HG02678 (cell line): ENCODE measurements at regions not wholly inside any gene's neighbourhood (a gene's known extent, or its start where the extent isn't known, plus 50 kb on each side); places are given as distances from the start of the nearest gene placed in this dataset.
"Not testable (repeated sequence)": the region's sequence is repeated elsewhere in the genome, so short reads cannot be mapped to it uniquely, and the experiment has no call there.

Source experiments
- ATAC-seq: cut with Tn5 transposase; IDR thresholded peaks from one replicate; pipeline ENCODE4 v1.9.1; 2021; ENCODE audit warnings: mild to moderate bottlenecking, moderate library complexity; ENCODE audit not compliant: unreplicated experiment

DNA sequence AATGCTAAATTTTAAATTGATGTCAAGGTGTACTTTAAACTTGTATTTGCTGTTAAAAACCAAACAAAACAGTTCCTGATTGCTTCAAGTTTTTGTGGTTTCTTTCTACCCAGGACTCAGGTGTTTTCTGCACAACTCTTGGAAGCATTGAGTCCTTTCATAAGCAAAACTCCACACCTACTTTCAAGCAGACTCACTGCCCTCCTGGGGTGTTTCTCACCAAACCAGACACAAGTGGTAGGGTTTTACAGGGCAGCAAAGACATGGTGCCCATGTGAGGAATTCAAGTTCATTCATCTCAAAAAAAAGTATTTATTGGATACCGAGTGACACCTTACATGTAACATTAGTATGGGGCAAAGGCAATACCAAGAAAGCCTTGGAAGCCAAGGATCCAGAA, 146.7 kb upstream of the BNIP2 start:
- ATAC-seq, result no peak

DNA sequence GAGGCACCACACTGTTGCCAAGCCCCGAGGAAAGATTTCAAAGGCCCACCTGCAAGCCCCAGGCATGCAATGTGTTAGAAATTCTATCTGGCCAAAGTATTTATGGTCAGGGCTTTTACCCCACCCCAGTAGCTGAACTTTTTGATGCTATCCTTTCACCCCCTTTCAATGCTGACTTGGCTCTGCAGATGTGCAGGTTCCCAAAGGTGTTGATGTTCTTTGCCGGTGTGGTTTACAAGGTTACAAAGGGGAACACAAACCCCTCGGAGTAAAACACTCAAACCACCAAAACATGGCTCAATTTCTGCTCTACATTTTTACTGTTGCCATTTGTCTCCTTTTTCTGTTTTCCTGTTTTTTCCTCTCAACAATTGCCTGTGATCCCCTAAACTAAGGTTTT, 145.4 kb upstream of the BNIP2 start:
- no peak for ATAC-seq

GRCh38 chr15:59833366-59833765, 144.2 kb upstream of the BNIP2 start:
- no peak for ATAC-seq

DNA sequence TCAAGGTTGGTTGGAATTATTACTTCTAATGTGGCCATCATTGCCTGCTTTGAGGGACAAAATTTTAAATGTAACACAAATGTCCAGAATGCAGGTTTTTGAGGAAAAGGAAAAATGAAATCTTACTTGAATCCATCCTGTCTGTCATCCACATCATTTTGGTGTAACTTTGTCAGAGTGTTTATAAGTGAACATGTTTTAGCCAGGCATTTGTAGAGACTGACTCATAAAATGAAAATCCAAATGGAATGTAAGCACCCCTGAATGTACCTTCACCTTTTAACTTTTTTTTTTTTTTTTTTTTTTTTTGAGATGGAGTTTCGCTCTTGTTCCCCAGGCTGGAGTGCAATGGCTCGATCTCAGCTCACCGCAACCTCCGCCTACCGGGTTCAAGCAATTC, 141.8 kb upstream of the BNIP2 start:
- ATAC-seq, result no peak

DNA sequence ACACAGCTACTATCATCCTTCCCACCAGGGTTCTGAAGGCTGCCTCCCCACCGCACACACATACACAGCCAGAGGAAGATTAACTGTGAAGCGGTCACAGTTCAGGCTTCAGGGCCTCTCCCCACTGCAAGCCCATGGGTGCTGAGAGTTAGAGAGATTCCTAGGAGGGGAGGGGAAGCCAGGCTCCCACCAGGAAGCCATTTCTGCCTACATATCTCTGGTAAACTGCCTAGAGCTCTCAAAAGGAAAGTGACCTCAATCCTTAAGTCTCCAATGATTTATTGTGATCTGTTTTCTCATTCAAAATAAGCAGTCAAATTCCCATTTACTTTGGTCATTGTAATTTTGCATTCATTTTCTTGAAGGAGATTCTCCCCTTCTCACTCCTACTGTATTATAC, 141.0 kb upstream of the BNIP2 start:
- ATAC-seq, result no peak

GRCh38 chr15:59828861-59829260, 139.7 kb upstream of the BNIP2 start:
- ATAC-seq, result no peak

GRCh38 chr15:59828263-59828662, 139.1 kb upstream of the BNIP2 start:
- no peak for ATAC-seq

- no peak for ATAC-seq
Measured at GRCh38 chr15:59825901-59826300, 136.8 kb upstream of the BNIP2 start.

DNA sequence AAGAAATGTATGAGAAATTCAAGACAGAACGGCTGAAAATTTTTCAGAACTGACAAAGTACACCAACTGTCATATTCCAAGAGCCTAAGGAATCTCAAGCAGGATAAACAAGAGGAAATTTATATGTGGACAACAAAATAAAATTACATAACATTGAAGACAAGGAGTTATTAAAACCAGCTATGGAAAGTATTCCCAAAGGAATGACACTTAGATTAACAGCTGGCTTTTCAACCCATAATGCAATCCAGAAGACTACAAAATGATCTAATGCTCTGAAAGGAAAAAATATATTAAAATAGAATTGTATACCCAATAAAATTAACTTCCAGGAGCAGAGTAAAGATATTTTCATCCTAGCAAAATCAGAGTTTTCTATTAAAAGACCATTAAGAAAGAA, 132.2 kb upstream of the BNIP2 start:
- no peak for ATAC-seq

- ATAC-seq, result no peak
Measured at GRCh38 chr15:59819092-59819491, 130.0 kb upstream of the BNIP2 start.

GRCh38 chr15:59818336-59818735, 129.2 kb upstream of the BNIP2 start:
- ATAC-seq, result no peak

DNA sequence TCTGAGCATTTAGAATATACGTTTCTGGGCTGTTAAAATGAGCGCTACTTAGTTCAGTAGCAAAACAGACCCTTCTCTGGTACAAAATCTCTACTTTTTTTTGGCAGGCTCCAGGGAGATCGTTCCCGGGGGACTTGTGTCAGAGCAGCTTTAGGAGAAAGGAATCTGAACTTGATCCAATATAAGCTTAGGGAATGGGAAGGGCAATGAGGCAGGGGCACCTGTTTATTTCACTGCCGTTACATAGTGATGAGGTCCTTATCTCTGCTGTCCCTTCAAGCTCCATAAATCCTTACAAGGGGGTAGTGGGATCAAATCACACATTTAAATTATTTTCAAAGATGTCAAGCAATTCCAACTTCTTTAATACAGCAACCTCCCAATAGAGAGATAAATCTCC, 128.7 kb upstream of the BNIP2 start:
- ATAC-seq, result no peak

DNA sequence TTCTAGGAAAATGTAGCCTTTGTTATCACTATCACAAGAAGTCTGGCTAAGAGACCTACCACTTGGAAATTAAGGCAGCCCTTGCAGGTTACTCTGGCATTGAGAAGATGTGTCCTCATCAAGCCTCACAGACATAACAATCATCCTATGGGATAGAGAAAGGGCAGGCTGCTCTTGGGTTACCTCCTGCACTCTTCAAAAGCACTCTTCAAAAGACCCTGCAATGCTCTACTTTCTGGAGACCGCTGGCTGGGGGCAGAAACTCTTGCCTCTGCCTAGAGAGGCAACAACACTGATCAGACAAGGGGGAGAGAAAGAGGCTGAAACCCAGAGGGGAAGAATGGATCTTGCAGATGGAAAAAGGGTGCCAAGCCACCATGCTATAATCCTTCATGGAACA, 127.9 kb upstream of the BNIP2 start:
- ATAC-seq, result no peak

DNA sequence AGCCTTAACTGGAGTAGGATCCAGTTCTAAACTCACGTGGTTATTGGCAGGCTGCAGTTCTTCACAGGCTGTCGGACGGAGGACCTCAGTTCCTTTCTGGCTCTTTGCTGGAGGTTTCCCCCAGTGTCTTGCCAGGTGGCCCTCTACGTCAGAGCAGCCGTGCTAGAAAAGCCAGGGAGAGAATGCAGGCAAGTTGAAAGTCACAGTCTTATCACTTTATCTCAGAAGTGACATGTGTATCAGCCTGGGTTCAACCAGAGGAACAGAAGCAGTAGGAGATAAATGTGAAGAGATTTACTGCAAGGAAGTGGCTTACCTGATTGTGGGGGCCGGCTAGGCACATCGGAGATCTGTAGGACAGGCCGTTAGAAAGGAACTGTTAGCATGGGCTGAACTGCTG, 125.3 kb upstream of the BNIP2 start:
- ATAC-seq, result no peak

- no peak for ATAC-seq
Measured at GRCh38 chr15:59812889-59813288, 123.8 kb upstream of the BNIP2 start.

- no peak for ATAC-seq
Measured at GRCh38 chr15:59812250-59812870, 123.2 kb upstream of the BNIP2 start.

DNA sequence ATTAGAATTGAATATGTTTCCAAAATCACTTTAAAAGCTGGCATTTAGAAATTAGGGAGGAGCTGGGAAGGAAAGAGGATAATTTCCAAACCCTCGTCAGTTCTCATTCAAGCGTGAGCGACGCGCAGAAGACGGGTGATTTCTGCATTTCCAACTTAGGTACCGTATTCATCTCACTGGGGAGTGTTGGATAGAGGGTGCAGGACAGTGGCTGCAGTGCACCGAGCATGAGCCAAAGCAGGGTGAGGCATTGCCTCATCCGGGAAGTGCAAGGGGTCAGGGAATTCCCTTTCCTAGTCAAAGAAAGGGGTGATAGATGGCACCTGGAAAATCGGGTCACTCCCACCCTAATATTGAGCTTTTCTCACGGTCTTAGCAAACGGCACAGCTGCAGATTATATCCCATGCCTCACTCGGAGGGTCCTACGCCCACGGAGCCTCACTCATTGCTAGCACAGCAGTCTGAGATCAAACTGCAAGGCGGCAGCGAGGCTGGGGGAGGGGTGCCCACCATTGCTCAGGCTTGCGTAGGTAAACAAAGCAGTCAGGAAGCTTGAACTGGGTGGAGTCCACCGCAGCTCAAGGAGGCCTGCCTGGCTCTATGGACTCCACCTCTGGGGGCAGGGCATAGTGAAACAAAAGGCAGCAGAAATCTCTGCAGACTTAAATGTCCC, 114.3 kb upstream of the BNIP2 start:
- not testable (repeated sequence) for ATAC-seq

DNA sequence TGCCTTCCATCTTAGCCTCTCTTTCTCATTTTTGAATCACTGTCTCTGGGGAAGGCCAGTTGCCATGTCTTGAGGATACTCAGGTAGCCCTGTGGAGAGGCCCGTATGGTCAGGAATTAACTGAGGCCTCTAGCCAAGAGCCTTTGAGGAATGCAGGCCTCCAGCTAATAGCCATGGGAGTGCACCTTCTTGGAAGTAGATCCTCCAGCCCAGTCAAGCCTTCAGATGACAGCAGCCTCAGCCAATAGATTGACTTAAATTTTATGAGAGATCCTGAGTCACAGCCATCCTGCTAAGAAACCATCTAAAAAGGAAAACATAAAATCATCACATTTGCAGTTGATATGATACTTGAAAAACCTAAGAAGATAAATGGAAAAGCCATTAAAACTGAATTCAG, 112.5 kb upstream of the BNIP2 start:
- no peak for ATAC-seq

DNA sequence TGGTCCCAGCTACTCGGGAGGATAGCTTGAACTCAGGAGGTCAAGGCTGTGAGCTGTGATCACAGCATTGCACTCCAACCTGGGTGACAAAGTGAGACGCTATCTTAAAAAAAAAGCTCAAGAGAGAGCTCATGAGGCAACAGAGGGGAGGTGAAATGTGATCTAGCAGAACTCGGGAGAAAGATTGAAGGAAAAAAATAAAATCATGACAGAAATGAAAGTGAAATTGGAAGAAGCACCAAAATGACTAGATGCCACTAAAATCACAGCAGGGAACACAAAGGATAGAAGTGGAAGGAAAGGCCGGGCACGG, 109.4 kb upstream of the BNIP2 start:
- no peak for ATAC-seq

- no peak for ATAC-seq
Measured at GRCh38 chr15:59797756-59798604, 108.9 kb upstream of the BNIP2 start.

DNA sequence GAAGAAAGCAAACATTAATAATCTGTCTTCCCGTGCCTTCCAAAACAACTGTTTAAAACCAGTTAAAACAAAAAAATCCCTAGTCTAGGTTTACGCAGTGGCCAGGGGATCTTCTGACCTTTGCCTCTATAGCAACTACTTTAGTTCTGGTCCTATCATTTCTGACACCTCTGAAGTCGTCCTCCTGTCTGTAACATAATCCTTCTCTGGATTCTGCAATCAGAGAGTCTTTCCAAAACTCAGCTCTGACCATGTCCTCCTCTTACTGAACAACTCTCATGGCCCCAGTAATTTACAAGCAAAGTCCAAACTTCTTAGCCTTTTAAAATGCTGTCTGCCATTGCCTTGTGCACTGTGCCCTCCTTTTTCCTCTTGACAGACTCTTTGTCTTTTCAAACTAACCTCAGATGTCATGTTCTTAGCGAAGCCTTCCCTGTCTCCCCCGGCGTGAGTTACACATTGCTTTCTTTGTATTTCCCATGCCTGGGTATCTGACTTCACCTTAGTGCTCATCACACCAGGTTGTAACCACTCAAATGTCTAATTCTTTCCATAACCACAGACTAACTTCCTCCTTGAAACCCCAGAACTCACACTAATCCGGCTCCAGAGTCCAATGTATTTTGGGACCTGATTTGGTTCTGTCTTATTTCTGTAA, 105.2 kb upstream of the BNIP2 start:
- no peak for ATAC-seq

GRCh38 chr15:59792359-59792758, 103.2 kb upstream of the BNIP2 start:
- ATAC-seq, result no peak
